Suprapubic skin (tissue), 3 donors: ENCODE measurements at regions not wholly inside any gene's neighbourhood (a gene's known extent, or its start where the extent isn't known, plus 50 kb on each side); places are given as distances from the start of the nearest gene placed in this dataset.

Experiments
- POLR2AphosphoS5 ChIP-seq, 3 donors: sonication (generic); formaldehyde crosslinking; IDR thresholded peaks; one replicate each; pipeline ENCODE4 v1.6.1; 2017; ENCODE audit warnings: antibody characterized with exemption in 3 of 3
- TF ChIP-seq, protein P1 (sequence below), 2 donors: fragments of 200-600 bp in 1 of 2; fragments of 450-650 bp in 1 of 2; sonication (generic) in 1 of 2; IDR thresholded peaks; one replicate each; pipeline ENCODE4 v1.5.1; 2016 to 2019; ENCODE audit warnings: antibody characterized with exemption in 2 of 2, mild to moderate bottlenecking in 1 of 2, moderate library complexity in 1 of 2

- no peak for TF ChIP-seq POLR2AphosphoS5 (IDR thresholded peaks at IDR 0.05)
- TF ChIP-seq, protein P1, sequence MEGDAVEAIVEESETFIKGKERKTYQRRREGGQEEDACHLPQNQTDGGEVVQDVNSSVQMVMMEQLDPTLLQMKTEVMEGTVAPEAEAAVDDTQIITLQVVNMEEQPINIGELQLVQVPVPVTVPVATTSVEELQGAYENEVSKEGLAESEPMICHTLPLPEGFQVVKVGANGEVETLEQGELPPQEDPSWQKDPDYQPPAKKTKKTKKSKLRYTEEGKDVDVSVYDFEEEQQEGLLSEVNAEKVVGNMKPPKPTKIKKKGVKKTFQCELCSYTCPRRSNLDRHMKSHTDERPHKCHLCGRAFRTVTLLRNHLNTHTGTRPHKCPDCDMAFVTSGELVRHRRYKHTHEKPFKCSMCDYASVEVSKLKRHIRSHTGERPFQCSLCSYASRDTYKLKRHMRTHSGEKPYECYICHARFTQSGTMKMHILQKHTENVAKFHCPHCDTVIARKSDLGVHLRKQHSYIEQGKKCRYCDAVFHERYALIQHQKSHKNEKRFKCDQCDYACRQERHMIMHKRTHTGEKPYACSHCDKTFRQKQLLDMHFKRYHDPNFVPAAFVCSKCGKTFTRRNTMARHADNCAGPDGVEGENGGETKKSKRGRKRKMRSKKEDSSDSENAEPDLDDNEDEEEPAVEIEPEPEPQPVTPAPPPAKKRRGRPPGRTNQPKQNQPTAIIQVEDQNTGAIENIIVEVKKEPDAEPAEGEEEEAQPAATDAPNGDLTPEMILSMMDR (IDR thresholded peaks at IDR 0.05): no peak
Observed at GRCh38 chr9:120040896-120041295, 539.1 kb downstream of the CDK5RAP2 start.
